ENCODE measurements at regions not wholly inside any gene's neighbourhood (a gene's known extent, or its start where the extent isn't known, plus 50 kb on each side); places are given as distances from the start of the nearest gene placed in this dataset.

GRCh38 chr18:11419338-11419737, 190.1 kb upstream of the SLC35G4 start:
- Histone ChIP-seq H3K9me3 (no peaks in the 10 kb centered on the region), H3K27me3 (no peaks in the 10 kb centered on the region), H3K27ac (no peak overlapping the region), H3K36me3 (no peaks in the 10 kb centered on the region), H3K4me1 (no peaks in the 10 kb centered on the region), H3K4me3 (no peak overlapping the region)
- intact Hi-C loops (cut with DNase I) = no loop called here
- no peak for DNase-seq
- ATAC-seq = no peak
- TF ChIP-seq POLR2A (IDR thresholded peaks at IDR 0.05) (no peak), CTCF (IDR thresholded peaks at IDR 0.05) (no peak)
- 24 to 44% (median 39%) methylated on average over 1 of the region's 1 CpG for WGBS, 4 donors

- H3K27ac ChIP-seq = no peak overlapping the region
- TF ChIP-seq POLR2A (IDR thresholded peaks at IDR 0.05) (no peak), CTCF (IDR thresholded peaks at IDR 0.05) (no peak)
- no peak overlapping the region for H3K4me3 ChIP-seq
- 73 to 84% (median 80%) methylated on average over 5 of the region's 5 CpGs for WGBS, 4 donors
- no peaks in the 10 kb centered on the region for H3K27me3 ChIP-seq
- H3K4me1 ChIP-seq = no peaks in the 10 kb centered on the region
- ATAC-seq (no peak), DNase-seq (no peak)
- no peaks in the 10 kb centered on the region for H3K9me3 ChIP-seq
- intact Hi-C loops (cut with DNase I) = no loop called here
- H3K36me3 ChIP-seq = no peaks in the 10 kb centered on the region
Measured at GRCh38 chr18:11412811-11413210, 196.6 kb upstream of the SLC35G4 start.

GRCh38 chr18:11411048-11411447, 198.3 kb upstream of the SLC35G4 start:
- Histone ChIP-seq H3K9me3 (no peaks in the 10 kb centered on the region), H3K4me3 (no peak overlapping the region), H3K27ac (no peak overlapping the region), H3K36me3 (no peaks in the 10 kb centered on the region), H3K27me3 (no peaks in the 10 kb centered on the region), H3K4me1 (no peaks in the 10 kb centered on the region)
- DNase-seq (no peak), ATAC-seq (no peak)
- TF ChIP-seq POLR2A (IDR thresholded peaks at IDR 0.05) (no peak), CTCF (IDR thresholded peaks at IDR 0.05) (no peak)
- intact Hi-C loops (cut with DNase I) = no loop called here

GRCh38 chr18:11408555-11409065, 200.8 kb upstream of the SLC35G4 start:
- no peaks in the 10 kb centered on the region for H3K27me3 ChIP-seq
- ATAC-seq (no peak), DNase-seq (no peak)
- no peaks in the 10 kb centered on the region for H3K36me3 ChIP-seq
- H3K4me3 ChIP-seq = no peak overlapping the region
- TF ChIP-seq POLR2A (IDR thresholded peaks at IDR 0.05) (no peak), CTCF (IDR thresholded peaks at IDR 0.05) (no peak)
- WGBS, 4 donors = 57 to 62% (median 59%) methylated on average over 3 of the region's 3 CpGs
- intact Hi-C loops (cut with DNase I) = no loop called here
- H3K9me3 ChIP-seq = no peaks in the 10 kb centered on the region
- H3K27ac ChIP-seq = no peak overlapping the region
- no peaks in the 10 kb centered on the region for H3K4me1 ChIP-seq
